Breast epithelium (tissue), 4 donors: ENCODE measurements at regions not wholly inside any gene's neighbourhood (a gene's known extent, or its start where the extent isn't known, plus 50 kb on each side); places are given as distances from the start of the nearest gene placed in this dataset.
"Not testable (repeated sequence)": the region's sequence is repeated elsewhere in the genome, so short reads cannot be mapped to it uniquely, and the experiment has no call there.

Source experiments
- DNase-seq, 2 donors: peaks; one replicate each; pipeline ENCODE4 v3.0.0-alpha.2; 2019; ENCODE audit warnings: low spot score in 2 of 2
- H3K27ac ChIP-seq, 2 donors: fragments of 200-600 bp; sonication (generic) in 1 of 2; one replicate each; pipeline ENCODE4 v1.5.1; 2016 to 2019; ENCODE audit warnings: mild to moderate bottlenecking in 1 of 2
- H3K27me3 ChIP-seq, 2 donors: fragments of 200-600 bp; sonication (generic) in 1 of 2; one replicate each; pipeline versions ENCODE4 v1.5.1 to v1.6.0; 2017 to 2019; ENCODE audit warnings: control low read depth in 1 of 2, mild to moderate bottlenecking in 1 of 2
- H3K36me3 ChIP-seq: fragments of 200-600 bp; one replicate; pipeline ENCODE4 v1.5.1; 2019
- H3K4me1 ChIP-seq, 2 donors: fragments of 200-600 bp; sonication (generic); one replicate each; pipeline ENCODE4 v1.5.1; 2016 to 2019; ENCODE audit warnings: control low read depth in 1 of 2
- H3K4me3 ChIP-seq, 3 donors: fragments of 200-600 bp; sonication (generic); 1 replicate in 2 of 3; 2 replicates in 1 of 3; pipeline ENCODE4 v1.5.1; 2016 to 2019; ENCODE audit warnings: mild to moderate bottlenecking in 3 of 3, moderate library complexity in 2 of 3
- H3K9me3 ChIP-seq, 2 donors: fragments of 200-600 bp; sonication (generic) in 1 of 2; one replicate each; pipeline ENCODE4 v1.5.1; 2016 to 2019; ENCODE audit warnings: control low read depth in 1 of 2
- CTCF ChIP-seq, 3 donors: fragments of 450-650 bp; IDR thresholded peaks; one replicate each; pipeline ENCODE4 v1.5.1; 2016 to 2017; ENCODE audit warnings: antibody characterized with exemption in 3 of 3, mild to moderate bottlenecking in 3 of 3, moderate library complexity in 3 of 3
- POLR2A ChIP-seq: fragments of 450-650 bp; IDR thresholded peaks from one replicate; pipeline ENCODE4 v1.6.1; 2016; ENCODE audit warnings: antibody characterized with exemption, mild to moderate bottlenecking, moderate library complexity
- POLR2AphosphoS5 ChIP-seq, 3 donors: sonication (generic); formaldehyde crosslinking; IDR thresholded peaks; one replicate each; pipeline ENCODE4 v1.6.1; 2017; ENCODE audit warnings: antibody characterized with exemption in 3 of 3
- intact Hi-C: fragments of 100-400 bp; cut with DNase I; formaldehyde crosslinking; loops from one replicate; pipeline ENCODE4 v1.15.1; 2023; ENCODE audit warnings: low total_unique reads

- Histone ChIP-seq H3K4me1 (no peaks in the 10 kb centered on the region), H3K27ac (no peak overlapping the region), H3K9me3 (no peaks in the 10 kb centered on the region), H3K27me3 (no peaks in the 10 kb centered on the region), H3K4me3 (no peak overlapping the region), H3K36me3 (no peaks in the 10 kb centered on the region)
- no peak for DNase-seq
- no peak for TF ChIP-seq POLR2A
- TF ChIP-seq POLR2AphosphoS5 (IDR thresholded peaks at IDR 0.05), result no peak
- TF ChIP-seq CTCF (IDR thresholded peaks at IDR 0.05), result no peak
- intact Hi-C loops, result no loop called here
These were observed 88.5 kb upstream of the COPS8 start for GRCh38 chr2:236997069-236997715.

- intact Hi-C loops, result no loop called here
- no peak for TF ChIP-seq POLR2A
- no peak for TF ChIP-seq CTCF (IDR thresholded peaks at IDR 0.05)
- no peak for TF ChIP-seq POLR2AphosphoS5 (IDR thresholded peaks at IDR 0.05)
- Histone ChIP-seq H3K27ac (no peak overlapping the region), H3K36me3 (no peaks in the 10 kb centered on the region), H3K27me3 (no peaks in the 10 kb centered on the region), H3K9me3 (no peaks in the 10 kb centered on the region), H3K4me3 (no peak overlapping the region), H3K4me1 (no peaks in the 10 kb centered on the region)
- no peak for DNase-seq
These were observed 87.5 kb upstream of the COPS8 start for GRCh38 chr2:236998236-236998635.

DNA sequence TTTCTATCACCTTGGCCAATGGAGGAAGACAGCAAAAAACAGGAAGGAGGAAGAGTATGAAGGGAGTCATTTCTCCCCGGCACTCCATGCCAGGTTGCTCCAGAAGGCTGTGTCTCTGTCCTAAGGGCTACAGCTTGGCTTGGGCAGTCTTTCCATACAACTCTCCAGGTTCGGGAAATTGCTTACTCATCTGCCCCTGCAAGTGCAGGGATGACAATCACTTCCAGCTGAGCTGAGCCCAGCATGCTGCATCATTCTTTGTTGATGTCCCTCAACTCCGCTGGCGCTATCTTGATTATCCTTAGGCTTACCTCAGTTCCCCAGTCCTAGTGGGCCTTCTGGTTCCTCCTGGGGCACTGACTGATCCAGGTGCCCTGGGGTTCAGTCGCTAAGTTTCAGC, 86.9 kb upstream of the COPS8 start:
- TF ChIP-seq CTCF (IDR thresholded peaks at IDR 0.05), result no peak
- no peak for TF ChIP-seq POLR2A
- TF ChIP-seq POLR2AphosphoS5 (IDR thresholded peaks at IDR 0.05), result no peak
- no peak for DNase-seq
- H3K4me3 ChIP-seq, result no peak overlapping the region
- H3K36me3 ChIP-seq, result no peaks in the 10 kb centered on the region
- H3K4me1 ChIP-seq, result no peaks in the 10 kb centered on the region
- intact Hi-C loops, result no loop called here
- no peak overlapping the region for H3K27ac ChIP-seq
- H3K27me3 ChIP-seq, result no peaks in the 10 kb centered on the region
- H3K9me3 ChIP-seq, result no peaks in the 10 kb centered on the region

DNA sequence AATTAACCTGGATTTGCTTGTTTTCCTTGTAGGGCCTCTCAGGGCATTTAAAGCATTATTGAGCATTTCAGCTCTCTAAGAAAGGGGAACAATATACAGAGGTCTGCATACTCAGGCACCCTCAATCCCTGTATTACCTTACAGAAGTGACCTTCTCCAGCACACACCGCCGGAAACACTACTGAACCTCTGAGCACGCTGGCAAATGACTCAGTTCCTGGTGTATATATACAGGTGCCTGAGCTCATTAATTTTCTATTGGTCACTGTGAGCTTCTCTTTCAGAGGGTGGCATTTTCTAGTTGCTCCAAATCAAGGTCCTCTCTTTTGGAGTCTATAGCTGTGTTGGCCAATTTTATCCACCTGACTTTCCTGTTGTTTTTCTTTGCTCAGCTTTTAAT, 85.2 kb upstream of the COPS8 start:
- intact Hi-C loops, result no loop called here
- no peaks in the 10 kb centered on the region for H3K9me3 ChIP-seq
- no peak for DNase-seq
- no peaks in the 10 kb centered on the region for H3K4me1 ChIP-seq
- H3K27ac ChIP-seq, result no peak overlapping the region
- no peaks in the 10 kb centered on the region for H3K36me3 ChIP-seq
- H3K4me3 ChIP-seq, result no peak overlapping the region
- no peak for TF ChIP-seq POLR2A
- no peak for TF ChIP-seq POLR2AphosphoS5 (IDR thresholded peaks at IDR 0.05)
- no peak for TF ChIP-seq CTCF (IDR thresholded peaks at IDR 0.05)
- H3K27me3 ChIP-seq, result no peaks in the 10 kb centered on the region

- intact Hi-C loops, H3K4me1 ChIP-seq, H3K27ac ChIP-seq, DNase-seq, H3K36me3 ChIP-seq, H3K27me3 ChIP-seq, H3K9me3 ChIP-seq, H3K4me3 ChIP-seq: not testable (repeated sequence)
These were observed 80.3 kb upstream of the COPS8 start for GRCh38 chr2:237005341-237005740.
